Activated CD8-positive, alpha-beta T cell treated with anti-CD3 and anti-CD28 coated beads for 36 hours (primary cell): ENCODE measurements at regions not wholly inside any gene's neighbourhood (a gene's known extent, or its start where the extent isn't known, plus 50 kb on each side); places are given as distances from the start of the nearest gene placed in this dataset.

Experiments
- ATAC-seq: fragments of 200-7000 bp; cut with Tn5 transposase; one replicate; pipeline ENCODE4 v1.10.0; 2021; ENCODE audit warnings: mild to moderate bottlenecking, moderate library complexity
- CTCF ChIA-PET: fragments of 350-600 bp; sonication (Branson Sonifier 250); formaldehyde crosslinking; loops from one replicate; lab custom pipeline; 2021; ENCODE audit warnings: antibody characterized with exemption; lab: Charles Lee
- POLR2A ChIA-PET: fragments of 350-600 bp; sonication (Branson Sonifier 250); formaldehyde crosslinking; loops from one replicate; lab custom pipeline; 2021; ENCODE audit warnings: antibody characterized with exemption; lab: Charles Lee
- DNase-seq: peaks from one replicate; pipeline ENCODE4 v3.0.0-alpha.2; 2020
- H3K27ac Mint-ChIP-seq: one replicate; pipeline ENCODE4 v1.8.0; 2021; ENCODE audit warnings: mild to moderate bottlenecking, mixed read lengths
- H3K27me3 Mint-ChIP-seq: one replicate; pipeline ENCODE4 v1.8.0; 2021; ENCODE audit warnings: mixed read lengths
- H3K36me3 Mint-ChIP-seq: one replicate; pipeline ENCODE4 v1.8.0; 2021; ENCODE audit warnings: low read depth, mixed read lengths
- H3K4me1 Mint-ChIP-seq: one replicate; pipeline ENCODE4 v1.8.0; 2021; ENCODE audit warnings: low read depth, mixed read lengths
- H3K4me3 Mint-ChIP-seq: one replicate; pipeline ENCODE4 v1.8.0; 2021; ENCODE audit warnings: mild to moderate bottlenecking, moderate library complexity, mixed read lengths
- H3K9me3 Mint-ChIP-seq: one replicate; pipeline ENCODE4 v1.8.0; 2021; ENCODE audit warnings: mixed read lengths
- intact Hi-C: fragments of 100-400 bp; cut with micrococcal nuclease; formaldehyde crosslinking; loops from one replicate; pipeline ENCODE4 v1.10.0; 2022
- TF ChIP-seq, protein P1 (sequence below): fragments of 200-600 bp; IDR thresholded peaks from one replicate; pipeline ENCODE4 v1.8.0; 2022; ENCODE audit warnings: antibody characterized with exemption, mild to moderate bottlenecking

DNA sequence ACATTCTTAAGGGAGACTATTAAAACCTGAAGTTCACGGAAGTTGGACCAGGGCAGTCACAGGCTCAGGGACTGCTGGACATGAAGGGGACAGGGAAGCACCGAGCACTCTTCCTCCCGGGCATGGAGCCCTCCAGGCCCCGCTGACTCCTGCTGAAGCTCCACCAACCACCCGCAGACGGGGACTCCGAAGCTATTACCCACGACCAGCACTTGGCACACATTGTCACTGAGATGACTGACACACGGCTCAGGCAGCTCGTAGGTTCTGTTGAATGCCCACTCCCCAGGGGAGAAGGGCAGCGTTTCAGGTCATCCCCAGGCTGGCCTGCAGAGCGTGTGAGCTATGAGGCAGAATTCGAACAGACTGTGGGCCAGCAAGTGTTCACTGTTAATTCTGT lies 234.8 kb downstream of the NDUFA10 start:
- ChIA-PET POLR2A (no interaction called here), CTCF (no interaction called here)
- Mint-ChIP-seq H3K4me3 (no peak overlapping the region), H3K27me3 (peaks cover 3% of the 10 kb centered on the region), H3K36me3 (no peaks in the 10 kb centered on the region), H3K27ac (no peak overlapping the region), H3K9me3 (peaks cover 5% of the 10 kb centered on the region), H3K4me1 (no peaks in the 10 kb centered on the region)
- no peak for ATAC-seq
- intact Hi-C loops = no loop called here
- TF ChIP-seq, protein P1, sequence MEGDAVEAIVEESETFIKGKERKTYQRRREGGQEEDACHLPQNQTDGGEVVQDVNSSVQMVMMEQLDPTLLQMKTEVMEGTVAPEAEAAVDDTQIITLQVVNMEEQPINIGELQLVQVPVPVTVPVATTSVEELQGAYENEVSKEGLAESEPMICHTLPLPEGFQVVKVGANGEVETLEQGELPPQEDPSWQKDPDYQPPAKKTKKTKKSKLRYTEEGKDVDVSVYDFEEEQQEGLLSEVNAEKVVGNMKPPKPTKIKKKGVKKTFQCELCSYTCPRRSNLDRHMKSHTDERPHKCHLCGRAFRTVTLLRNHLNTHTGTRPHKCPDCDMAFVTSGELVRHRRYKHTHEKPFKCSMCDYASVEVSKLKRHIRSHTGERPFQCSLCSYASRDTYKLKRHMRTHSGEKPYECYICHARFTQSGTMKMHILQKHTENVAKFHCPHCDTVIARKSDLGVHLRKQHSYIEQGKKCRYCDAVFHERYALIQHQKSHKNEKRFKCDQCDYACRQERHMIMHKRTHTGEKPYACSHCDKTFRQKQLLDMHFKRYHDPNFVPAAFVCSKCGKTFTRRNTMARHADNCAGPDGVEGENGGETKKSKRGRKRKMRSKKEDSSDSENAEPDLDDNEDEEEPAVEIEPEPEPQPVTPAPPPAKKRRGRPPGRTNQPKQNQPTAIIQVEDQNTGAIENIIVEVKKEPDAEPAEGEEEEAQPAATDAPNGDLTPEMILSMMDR = no peak
- no peak for DNase-seq

- TF ChIP-seq, protein P1 = no peak
- intact Hi-C loops = no loop called here
- ChIA-PET CTCF (no interaction called here), POLR2A (no interaction called here)
- Mint-ChIP-seq H3K4me1 (no peaks in the 10 kb centered on the region), H3K4me3 (no peak overlapping the region), H3K27ac (no peak overlapping the region), H3K36me3 (no peaks in the 10 kb centered on the region), H3K9me3 (peaks cover 5% of the 10 kb centered on the region), H3K27me3 (peaks cover 3% of the 10 kb centered on the region)
- ATAC-seq = no peak
- no peak for DNase-seq
These were observed 235.4 kb downstream of the NDUFA10 start for GRCh38 chr2:239789711-239790110.

- POLR2A ChIA-PET = no interaction called here
- no peaks in the 10 kb centered on the region for H3K4me1 Mint-ChIP-seq
- no peak overlapping the region for H3K4me3 Mint-ChIP-seq
- CTCF ChIA-PET = interaction anchor here (1.1 kb wide), 1 partner anchor 9 kb away, joined by 3 read pairs; no protein-coding TSS in a partner anchor
- TF ChIP-seq, protein P1 = no peak
- ATAC-seq (no peak), DNase-seq (no peak)
- intact Hi-C loops = no loop called here
- H3K27ac Mint-ChIP-seq = no peak overlapping the region
- peaks cover 3% of the 10 kb centered on the region for H3K27me3 Mint-ChIP-seq
- peaks cover 5% of the 10 kb centered on the region for H3K9me3 Mint-ChIP-seq
- H3K36me3 Mint-ChIP-seq = no peaks in the 10 kb centered on the region
These were observed 236.5 kb downstream of the NDUFA10 start for GRCh38 chr2:239788576-239789098.

- no peak overlapping the region for H3K27ac Mint-ChIP-seq
- H3K9me3 Mint-ChIP-seq = peaks cover 5% of the 10 kb centered on the region
- no peaks in the 10 kb centered on the region for H3K36me3 Mint-ChIP-seq
- intact Hi-C loops = no loop called here
- H3K27me3 Mint-ChIP-seq = peaks cover 3% of the 10 kb centered on the region
- no peak for ATAC-seq
- TF ChIP-seq, protein P1 = no peak
- no peak for DNase-seq
- CTCF ChIA-PET = no interaction called here
- POLR2A ChIA-PET = no interaction called here
- H3K4me3 Mint-ChIP-seq = no peak overlapping the region
- no peaks in the 10 kb centered on the region for H3K4me1 Mint-ChIP-seq
These were observed 237.5 kb downstream of the NDUFA10 start for GRCh38 chr2:239787538-239788050.

DNA sequence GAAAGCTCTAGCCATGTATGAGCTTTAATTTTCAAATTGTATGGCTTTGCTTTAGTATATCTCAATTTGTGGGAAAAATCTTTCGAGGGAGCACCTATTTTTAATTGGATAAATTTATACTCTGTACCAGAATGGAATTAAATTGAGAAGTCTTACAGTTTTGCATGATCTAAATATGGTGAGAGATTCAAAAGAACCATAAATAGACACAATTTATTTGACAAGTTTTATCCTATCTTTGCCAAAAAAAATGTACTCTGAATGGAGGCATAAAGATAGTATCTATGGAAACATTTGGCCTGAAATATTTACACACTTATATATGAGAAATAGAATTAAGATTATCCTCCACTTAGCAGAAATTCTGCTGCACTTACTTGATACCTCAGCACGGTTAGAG lies 238.4 kb downstream of the NDUFA10 start:
- ATAC-seq = no peak
- intact Hi-C loops = no loop called here
- DNase-seq = no peak
- Mint-ChIP-seq H3K36me3 (no peaks in the 10 kb centered on the region), H3K27ac (no peak overlapping the region), H3K27me3 (peaks cover 3% of the 10 kb centered on the region), H3K9me3 (peaks cover 5% of the 10 kb centered on the region), H3K4me1 (no peaks in the 10 kb centered on the region), H3K4me3 (no peak overlapping the region)
- TF ChIP-seq, protein P1 = no peak
- POLR2A ChIA-PET = no interaction called here
- CTCF ChIA-PET = no interaction called here
